ENCODE measurements at regions not wholly inside any gene's neighbourhood (a gene's known extent, or its start where the extent isn't known, plus 50 kb on each side); places are given as distances from the start of the nearest gene placed in this dataset.

DNA sequence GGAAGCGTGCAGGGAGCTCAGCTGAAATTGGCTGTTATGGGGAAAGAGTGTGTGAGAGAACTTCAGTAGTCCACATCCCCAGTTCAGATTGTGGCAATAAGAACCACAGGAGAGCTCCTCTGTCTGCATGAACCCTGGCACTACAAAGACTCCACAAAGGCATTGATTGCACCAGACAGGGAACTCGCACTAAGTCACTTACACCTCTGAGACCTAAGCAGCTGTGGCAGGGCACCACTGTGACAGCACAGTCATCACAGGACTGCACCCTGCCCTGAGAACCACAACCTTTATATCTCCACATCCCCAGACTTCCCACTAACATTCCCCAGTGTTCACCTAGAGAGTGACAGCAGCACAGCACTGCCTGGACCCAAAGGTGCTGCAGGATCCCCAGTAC, 226.8 kb downstream of the XPNPEP1 start:
- TF ChIP-seq CREB1 (CRISPR knock-in tag; IDR thresholded peaks at IDR 0.05) = no peak
- no peak for TF ChIP-seq ZNF263 (CRISPR knock-in tag; IDR thresholded peaks at IDR 0.05; ENCODE audit: low read depth)
- no peak for TF ChIP-seq JAZF1 (CRISPR knock-in tag; IDR thresholded peaks at IDR 0.05)
- no peak for TF ChIP-seq SP1 (CRISPR knock-in tag; conservative IDR thresholded peaks at IDR 0.05)
- TF ChIP-seq, protein P1, sequence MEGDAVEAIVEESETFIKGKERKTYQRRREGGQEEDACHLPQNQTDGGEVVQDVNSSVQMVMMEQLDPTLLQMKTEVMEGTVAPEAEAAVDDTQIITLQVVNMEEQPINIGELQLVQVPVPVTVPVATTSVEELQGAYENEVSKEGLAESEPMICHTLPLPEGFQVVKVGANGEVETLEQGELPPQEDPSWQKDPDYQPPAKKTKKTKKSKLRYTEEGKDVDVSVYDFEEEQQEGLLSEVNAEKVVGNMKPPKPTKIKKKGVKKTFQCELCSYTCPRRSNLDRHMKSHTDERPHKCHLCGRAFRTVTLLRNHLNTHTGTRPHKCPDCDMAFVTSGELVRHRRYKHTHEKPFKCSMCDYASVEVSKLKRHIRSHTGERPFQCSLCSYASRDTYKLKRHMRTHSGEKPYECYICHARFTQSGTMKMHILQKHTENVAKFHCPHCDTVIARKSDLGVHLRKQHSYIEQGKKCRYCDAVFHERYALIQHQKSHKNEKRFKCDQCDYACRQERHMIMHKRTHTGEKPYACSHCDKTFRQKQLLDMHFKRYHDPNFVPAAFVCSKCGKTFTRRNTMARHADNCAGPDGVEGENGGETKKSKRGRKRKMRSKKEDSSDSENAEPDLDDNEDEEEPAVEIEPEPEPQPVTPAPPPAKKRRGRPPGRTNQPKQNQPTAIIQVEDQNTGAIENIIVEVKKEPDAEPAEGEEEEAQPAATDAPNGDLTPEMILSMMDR (IDR thresholded peaks at IDR 0.05) = no peak
- TF ChIP-seq, protein P2, sequence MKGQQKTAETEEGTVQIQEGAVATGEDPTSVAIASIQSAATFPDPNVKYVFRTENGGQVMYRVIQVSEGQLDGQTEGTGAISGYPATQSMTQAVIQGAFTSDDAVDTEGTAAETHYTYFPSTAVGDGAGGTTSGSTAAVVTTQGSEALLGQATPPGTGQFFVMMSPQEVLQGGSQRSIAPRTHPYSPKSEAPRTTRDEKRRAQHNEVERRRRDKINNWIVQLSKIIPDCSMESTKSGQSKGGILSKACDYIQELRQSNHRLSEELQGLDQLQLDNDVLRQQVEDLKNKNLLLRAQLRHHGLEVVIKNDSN (CRISPR knock-in tag; IDR thresholded peaks at IDR 0.05) = no peak
- TF ChIP-seq, protein P3, sequence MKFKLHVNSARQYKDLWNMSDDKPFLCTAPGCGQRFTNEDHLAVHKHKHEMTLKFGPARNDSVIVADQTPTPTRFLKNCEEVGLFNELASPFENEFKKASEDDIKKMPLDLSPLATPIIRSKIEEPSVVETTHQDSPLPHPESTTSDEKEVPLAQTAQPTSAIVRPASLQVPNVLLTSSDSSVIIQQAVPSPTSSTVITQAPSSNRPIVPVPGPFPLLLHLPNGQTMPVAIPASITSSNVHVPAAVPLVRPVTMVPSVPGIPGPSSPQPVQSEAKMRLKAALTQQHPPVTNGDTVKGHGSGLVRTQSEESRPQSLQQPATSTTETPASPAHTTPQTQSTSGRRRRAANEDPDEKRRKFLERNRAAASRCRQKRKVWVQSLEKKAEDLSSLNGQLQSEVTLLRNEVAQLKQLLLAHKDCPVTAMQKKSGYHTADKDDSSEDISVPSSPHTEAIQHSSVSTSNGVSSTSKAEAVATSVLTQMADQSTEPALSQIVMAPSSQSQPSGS (CRISPR knock-in tag; IDR thresholded peaks at IDR 0.05; ENCODE audit: borderline replicate concordance, low read depth) = no peak
- no peak for TF ChIP-seq SMAD3 (CRISPR knock-in tag; IDR thresholded peaks at IDR 0.05; ENCODE audit: borderline replicate concordance)

Data from WTC11 (cell line).